GM23248 (cell line): ENCODE measurements at regions not wholly inside any gene's neighbourhood (a gene's known extent, or its start where the extent isn't known, plus 50 kb on each side); places are given as distances from the start of the nearest gene placed in this dataset.

Source experiments
- DNase-seq: peaks from one replicate; pipeline ENCODE4 v3.0.0-alpha.2; 2015
- H2AFZ ChIP-seq: fragments of 200-600 bp; sonication (generic); 2 replicates; pipeline ENCODE4 v1.6.1; 2016; ENCODE audit warnings: antibody characterized with exemption
- H3F3A ChIP-seq: fragments of 200-600 bp; sonication (generic); 2 replicates; pipeline ENCODE4 v1.6.1; 2016; ENCODE audit warnings: mild to moderate bottlenecking, antibody characterized with exemption, mixed run types; ENCODE audit not compliant: insufficient read depth
- H3K27ac ChIP-seq: fragments of 200-600 bp; sonication (generic); 2 replicates; pipeline ENCODE4 v1.5.1; 2016; ENCODE audit warnings: mild to moderate bottlenecking
- H3K27me3 ChIP-seq: fragments of 200-600 bp; sonication (generic); replicated peaks from 2 replicates; pipeline ENCODE4 v1.6.1; 2016; ENCODE audit warnings: mild to moderate bottlenecking; ENCODE audit not compliant: insufficient read depth
- H3K36me3 ChIP-seq: fragments of 200-600 bp; sonication (generic); 2 replicates; pipeline ENCODE4 v1.6.1; 2016; ENCODE audit warnings: low read depth, mild to moderate bottlenecking
- H3K4me1 ChIP-seq: fragments of 200-600 bp; sonication (generic); 2 replicates; pipeline ENCODE4 v1.6.1; 2016; ENCODE audit warnings: mild to moderate bottlenecking; ENCODE audit not compliant: insufficient read depth
- H3K4me2 ChIP-seq: fragments of 200-600 bp; sonication (generic); one replicate; pipeline ENCODE4 v1.6.1; 2016; ENCODE audit warnings: mild to moderate bottlenecking; ENCODE audit not compliant: unreplicated experiment
- H3K4me3 ChIP-seq: fragments of 200-600 bp; sonication (generic); 2 replicates; pipeline ENCODE4 v1.5.1; 2016; ENCODE audit warnings: mild to moderate bottlenecking
- H3K79me2 ChIP-seq: fragments of 200-600 bp; sonication (generic); 2 replicates; pipeline ENCODE4 v1.6.1; 2016; ENCODE audit warnings: mild to moderate bottlenecking; ENCODE audit not compliant: insufficient read depth
- H3K9ac ChIP-seq: fragments of 200-600 bp; sonication (generic); 2 replicates; pipeline ENCODE4 v1.6.1; 2016; ENCODE audit warnings: mild to moderate bottlenecking
- H3K9me2 ChIP-seq: fragments of 200-600 bp; sonication (generic); 2 replicates; pipeline ENCODE4 v1.6.1; 2016; ENCODE audit warnings: mixed run types, mild to moderate bottlenecking, moderate library complexity; ENCODE audit not compliant: insufficient read depth
- H3K9me3 ChIP-seq: fragments of 200-600 bp; sonication (generic); one replicate; pipeline ENCODE4 v1.6.1; 2017; ENCODE audit warnings: low read depth
- H4K20me1 ChIP-seq: fragments of 200-600 bp; sonication (generic); 2 replicates; pipeline ENCODE4 v1.6.0; 2016; ENCODE audit not compliant: insufficient read depth
- EZH2 ChIP-seq: fragments of 200-600 bp; sonication (generic); IDR thresholded peaks from 2 replicates; pipeline ENCODE4 v1.6.1; 2018; ENCODE audit warnings: antibody characterized with exemption, mild to moderate bottlenecking; ENCODE audit not compliant: insufficient read depth, poor library complexity, severe bottlenecking
- EZH2phosphoT487 ChIP-seq: fragments of 200-600 bp; sonication (generic); IDR thresholded peaks from 2 replicates; pipeline ENCODE4 v1.6.1; 2018; ENCODE audit warnings: antibody characterized with exemption, moderate library complexity, mild to moderate bottlenecking, low read depth; ENCODE audit not compliant: insufficient read depth
- WGBS, 2 experiments: methylation state at CpG; one replicate each; pipeline ENCODE4 v1.1.6; 2015 to 2017; ENCODE audit warnings: low lambda C conversion rate in 2 of 2, low coverage in 1 of 2; ENCODE audit errors: missing lambda C conversion rate in 2 of 2; 5-methylcytosine and 5-hydroxymethylcytosine counted together
- in situ Hi-C: fragments of 300-500 bp; cut with MboI; formaldehyde crosslinking; loops from 2 replicates; pipeline ENCODE4 v1.15.0; 2020

GRCh38 chr3:178223876-178224275 is 312.4 kb upstream of the KCNMB2 start:
- Histone ChIP-seq H3F3A (no peaks in the 10 kb centered on the region), H3K79me2 (no peaks in the 10 kb centered on the region), H3K27me3 (no peaks in the 10 kb centered on the region), H3K9ac (no peak overlapping the region), H3K36me3 (no peaks in the 10 kb centered on the region), H3K4me2 (no peak overlapping the region), H3K4me1 (no peaks in the 10 kb centered on the region), H2AFZ (0 out of 2 replicates have a peak overlapping the region, but pooled peaks have one; percentile 5), H3K9me2 (no peaks in the 10 kb centered on the region), H3K9me3 (no peaks in the 10 kb centered on the region), H3K27ac (no peak overlapping the region), H4K20me1 (no peaks in the 10 kb centered on the region), H3K4me3 (no peak overlapping the region)
- in situ Hi-C loops: no loop called here
- DNase-seq: no peak
- TF ChIP-seq EZH2: no peak
- TF ChIP-seq EZH2phosphoT487: no peak

- in situ Hi-C loops: no loop called here
- Histone ChIP-seq H3F3A (no peaks in the 10 kb centered on the region), H3K79me2 (no peaks in the 10 kb centered on the region), H3K4me3 (no peak overlapping the region), H3K4me2 (no peak overlapping the region), H3K4me1 (no peaks in the 10 kb centered on the region), H3K36me3 (no peaks in the 10 kb centered on the region), H3K9me2 (no peaks in the 10 kb centered on the region), H3K9ac (no peak overlapping the region), H3K27me3 (no peaks in the 10 kb centered on the region), H3K27ac (no peak overlapping the region), H4K20me1 (no peaks in the 10 kb centered on the region), H3K9me3 (no peaks in the 10 kb centered on the region), H2AFZ (no peak overlapping the region)
- DNase-seq: no peak
- WGBS, 2 experiments: 80 to 90% methylated on average over 2 of the region's 2 CpGs
- TF ChIP-seq EZH2phosphoT487 (no peak), EZH2 (no peak)
Observed at GRCh38 chr3:178226094-178226493, 310.1 kb upstream of the KCNMB2 start.

- H3K9me2 ChIP-seq: no peaks in the 10 kb centered on the region
- H4K20me1 ChIP-seq: no peaks in the 10 kb centered on the region
- H3F3A ChIP-seq: no peaks in the 10 kb centered on the region
- no peak overlapping the region for H3K4me3 ChIP-seq
- H3K27me3 ChIP-seq: no peaks in the 10 kb centered on the region
- no peak overlapping the region for H3K4me2 ChIP-seq
- 0 out of 2 replicates have a peak, but pooled peaks cover 7% of the 10 kb centered on the region for H3K4me1 ChIP-seq
- TF ChIP-seq EZH2phosphoT487 (no peak), EZH2 (no peak)
- H2AFZ ChIP-seq: no peak overlapping the region
- no peak overlapping the region for H3K27ac ChIP-seq
- H3K36me3 ChIP-seq: no peaks in the 10 kb centered on the region
- in situ Hi-C loops: no loop called here
- DNase-seq: peak; percentile 30
- 85 to 86% methylated on average over 3 of the region's 3 CpGs for WGBS, 2 experiments
- H3K9ac ChIP-seq: no peak overlapping the region
- no peaks in the 10 kb centered on the region for H3K9me3 ChIP-seq
- no peaks in the 10 kb centered on the region for H3K79me2 ChIP-seq
Observed at GRCh38 chr3:178231645-178232044, 304.6 kb upstream of the KCNMB2 start.

GRCh38 chr3:178233371-178234071 is 302.7 kb upstream of the KCNMB2 start:
- WGBS, 2 experiments: 58 to 65% methylated on average over 5 of the region's 5 CpGs
- no peaks in the 10 kb centered on the region for H3K9me2 ChIP-seq
- no peak overlapping the region for H3K9ac ChIP-seq
- DNase-seq: no peak
- H3K9me3 ChIP-seq: no peaks in the 10 kb centered on the region
- H3K4me2 ChIP-seq: no peak overlapping the region
- H3K4me1 ChIP-seq: peaks cover 14% of the 10 kb centered on the region
- H3K4me3 ChIP-seq: no peak overlapping the region
- H2AFZ ChIP-seq: no peak overlapping the region
- H3F3A ChIP-seq: peaks cover 5% of the 10 kb centered on the region; the same call in 1 of the 2 replicates
- TF ChIP-seq EZH2phosphoT487: no peak
- no peak for TF ChIP-seq EZH2
- no peaks in the 10 kb centered on the region for H4K20me1 ChIP-seq
- no peaks in the 10 kb centered on the region; the same call in 1 of the 2 replicates for H3K27me3 ChIP-seq
- in situ Hi-C loops: no loop called here
- H3K79me2 ChIP-seq: no peaks in the 10 kb centered on the region
- no peaks in the 10 kb centered on the region for H3K36me3 ChIP-seq
- H3K27ac ChIP-seq: no peak overlapping the region
